HFFc6 (cell line): ENCODE measurements at regions not wholly inside any gene's neighbourhood (a gene's known extent, or its start where the extent isn't known, plus 50 kb on each side); places are given as distances from the start of the nearest gene placed in this dataset.

ENCODE experiments used
- DNase-seq: peaks from one replicate; pipeline ENCODE4 v3.0.0-alpha.2; 2018
- H3K27ac Mint-ChIP-seq: 2 replicates; pipeline ENCODE4 v1.8.0; 2020; ENCODE audit warnings: mild to moderate bottlenecking, mixed read lengths
- H3K27me3 Mint-ChIP-seq: 2 replicates; pipeline ENCODE4 v1.8.0; 2021; ENCODE audit warnings: mild to moderate bottlenecking, moderate library complexity, mixed read lengths; ENCODE audit not compliant: insufficient read depth
- H3K36me3 Mint-ChIP-seq: 2 replicates; pipeline ENCODE4 v1.8.0; 2021; ENCODE audit warnings: low read depth, mixed read lengths
- H3K4me1 Mint-ChIP-seq: 2 replicates; pipeline ENCODE4 v1.8.0; 2020; ENCODE audit warnings: low read depth, mixed read lengths
- H3K4me3 Mint-ChIP-seq: 2 replicates; pipeline ENCODE4 v1.8.0; 2020; ENCODE audit warnings: mild to moderate bottlenecking, moderate library complexity, mixed read lengths
- H3K9me3 Mint-ChIP-seq: 2 replicates; pipeline ENCODE4 v1.8.0; 2020; ENCODE audit warnings: mild to moderate bottlenecking, mixed read lengths
- CTCF ChIP-seq: fragments of 200-600 bp; sonication (generic); IDR thresholded peaks from 2 replicates; pipeline ENCODE4 v1.5.0; 2021; ENCODE audit warnings: antibody characterized with exemption, mild to moderate bottlenecking

- Mint-ChIP-seq H3K9me3 (no peaks in the 10 kb centered on the region; the same call in 1 of the 2 replicates), H3K36me3 (no peaks in the 10 kb centered on the region; the same call in 1 of the 2 replicates), H3K27ac (no peak overlapping the region), H3K4me3 (no peak overlapping the region), H3K27me3 (no peaks in the 10 kb centered on the region; the same call in none of the 2 replicates), H3K4me1 (no peaks in the 10 kb centered on the region; the same call in 1 of the 2 replicates)
- DNase-seq = no peak
- TF ChIP-seq CTCF = peak; percentile 39
Observed at GRCh38 chr3:147838652-147839051, 429.5 kb downstream of the ZIC1 start.

GRCh38 chr3:147843331-147843730, 434.2 kb downstream of the ZIC1 start:
- no peak overlapping the region for H3K4me3 Mint-ChIP-seq
- no peaks in the 10 kb centered on the region; the same call in 1 of the 2 replicates for H3K4me1 Mint-ChIP-seq
- TF ChIP-seq CTCF = no peak
- no peak for DNase-seq
- H3K36me3 Mint-ChIP-seq = no peaks in the 10 kb centered on the region; the same call in 1 of the 2 replicates
- H3K27me3 Mint-ChIP-seq = no peaks in the 10 kb centered on the region; the same call in 1 of the 2 replicates
- H3K9me3 Mint-ChIP-seq = no peaks in the 10 kb centered on the region
- no peak overlapping the region for H3K27ac Mint-ChIP-seq

GRCh38 chr3:147846293-147846692, 437.1 kb downstream of the ZIC1 start:
- peaks cover under 1% of the 10 kb centered on the region; the same call in 1 of the 2 replicates for H3K9me3 Mint-ChIP-seq
- H3K4me3 Mint-ChIP-seq = no peak overlapping the region
- no peaks in the 10 kb centered on the region; the same call in 1 of the 2 replicates for H3K4me1 Mint-ChIP-seq

DNA sequence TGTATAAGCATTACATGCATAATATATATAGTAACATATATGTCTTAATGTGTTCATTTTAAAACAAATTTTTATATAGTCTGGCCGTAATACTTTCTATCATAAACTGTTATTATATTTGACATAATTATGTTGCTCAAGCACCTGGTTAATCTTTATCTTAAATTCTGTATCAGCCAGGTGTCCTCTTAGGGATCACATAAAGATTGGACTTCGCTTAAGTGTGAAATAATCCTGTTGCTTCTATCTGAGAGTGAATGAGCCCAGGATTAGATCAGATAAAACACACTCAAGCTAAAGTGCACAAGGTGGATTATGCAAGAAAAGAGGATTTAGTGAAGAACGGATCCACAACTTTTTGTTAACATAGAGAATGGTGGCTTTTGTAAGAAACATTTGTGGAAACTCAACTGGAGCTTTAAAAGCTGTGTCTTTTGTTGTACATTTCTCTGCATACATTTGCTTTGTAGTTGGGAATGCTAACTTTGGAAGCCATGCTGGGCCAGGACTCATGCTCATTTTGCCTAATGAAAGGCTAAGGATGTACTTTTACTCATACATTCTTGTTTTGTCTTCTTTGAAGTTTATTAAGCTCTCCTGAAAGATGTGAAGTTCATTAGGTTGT, 437.8 kb downstream of the ZIC1 start:
- Mint-ChIP-seq H3K27ac (no peak overlapping the region), H3K9me3 (peaks cover 4% of the 10 kb centered on the region; the same call in 1 of the 2 replicates), H3K36me3 (no peaks in the 10 kb centered on the region; the same call in 1 of the 2 replicates), H3K27me3 (no peaks in the 10 kb centered on the region), H3K4me1 (no peaks in the 10 kb centered on the region; the same call in 1 of the 2 replicates), H3K4me3 (no peak overlapping the region)
- DNase-seq = no peak
- no peak for TF ChIP-seq CTCF

More at GRCh38 chr3:147846293-147846692, 437.1 kb downstream of the ZIC1 start:
- H3K36me3 Mint-ChIP-seq = no peaks in the 10 kb centered on the region; the same call in 1 of the 2 replicates
- DNase-seq = no peak
- no peaks in the 10 kb centered on the region for H3K27me3 Mint-ChIP-seq
- no peak for TF ChIP-seq CTCF
- H3K27ac Mint-ChIP-seq = no peak overlapping the region

DNA sequence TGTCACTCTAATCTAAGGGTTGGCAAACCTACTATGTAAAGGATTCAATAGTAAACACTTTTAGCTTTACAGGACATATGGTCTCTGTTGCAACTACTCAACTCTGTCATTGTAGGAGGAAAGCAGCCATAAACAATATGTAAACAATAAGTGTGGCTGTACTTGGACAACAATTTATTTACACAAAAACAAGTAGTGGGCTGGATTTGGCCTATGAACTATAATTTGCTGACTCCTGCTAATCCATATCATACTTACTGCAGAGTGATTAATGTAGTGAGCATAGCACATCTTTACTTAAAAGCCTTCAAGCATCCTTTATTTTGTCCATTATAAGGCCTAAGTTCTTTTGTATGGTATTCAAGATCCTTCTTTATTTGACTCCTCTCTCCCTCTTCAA, 441.9 kb downstream of the ZIC1 start:
- no peaks in the 10 kb centered on the region; the same call in 1 of the 2 replicates for H3K27me3 Mint-ChIP-seq
- H3K36me3 Mint-ChIP-seq = no peaks in the 10 kb centered on the region
- TF ChIP-seq CTCF = no peak
- peaks cover 4% of the 10 kb centered on the region; the same call in 1 of the 2 replicates for H3K9me3 Mint-ChIP-seq
- no peak for DNase-seq
- no peak overlapping the region for H3K4me3 Mint-ChIP-seq
- no peaks in the 10 kb centered on the region for H3K4me1 Mint-ChIP-seq
- H3K27ac Mint-ChIP-seq = no peak overlapping the region
